Neutrophil (primary cell): ENCODE measurements at regions not wholly inside any gene's neighbourhood (a gene's known extent, or its start where the extent isn't known, plus 50 kb on each side); places are given as distances from the start of the nearest gene placed in this dataset.

Experiments used
- H3K27ac ChIP-seq: fragments of 200-600 bp; sonication (generic); 2 replicates; pipeline ENCODE4 v1.5.1; 2016; ENCODE audit warnings: mild to moderate bottlenecking, moderate library complexity
- H3K27me3 ChIP-seq: fragments of 200-600 bp; sonication (generic); 2 replicates; pipeline ENCODE4 v1.6.0; 2016; ENCODE audit warnings: mild to moderate bottlenecking
- H3K36me3 ChIP-seq: fragments of 200-600 bp; sonication (generic); 2 replicates; pipeline ENCODE4 v1.5.1; 2017
- H3K4me1 ChIP-seq, 2 experiments: fragments of 200-600 bp in 1 of 2; sonication (generic) in 1 of 2; 1 replicate in 1 of 2; 2 replicates in 1 of 2; pipeline versions ENCODE4 v1.5.1 to v1.6.1; 2013 to 2016; ENCODE audit warnings: low read depth in 1 of 2, low read length in 1 of 2, mild to moderate bottlenecking in 1 of 2, moderate library complexity in 1 of 2; ENCODE audit not compliant: control insufficient read depth in 1 of 2, insufficient read depth in 1 of 2
- H3K4me3 ChIP-seq, 2 experiments: fragments of 200-600 bp in 1 of 2; sonication (generic) in 1 of 2; 1 replicate in 1 of 2; 2 replicates in 1 of 2; pipeline ENCODE4 v1.5.1; 2013 to 2016; ENCODE audit warnings: low read depth in 1 of 2, low read length in 1 of 2, mild to moderate bottlenecking in 1 of 2, moderate library complexity in 1 of 2
- H3K9me3 ChIP-seq: fragments of 200-600 bp; sonication (generic); 2 replicates; pipeline ENCODE4 v1.5.1; 2016
- CTCF ChIP-seq: fragments of 200-600 bp; sonication (generic); IDR thresholded peaks from 2 replicates; pipeline ENCODE4 v1.5.1; 2016; ENCODE audit warnings: antibody characterized with exemption

GRCh38 chr6:85096976-85097375 lies 332.6 kb upstream of the TBX18 start:
- Histone ChIP-seq H3K36me3 (no peaks in the 10 kb centered on the region), H3K27me3 (no peaks in the 10 kb centered on the region), H3K4me1 (no peaks in the 10 kb centered on the region), H3K9me3 (no peaks in the 10 kb centered on the region), H3K4me3 (no peak overlapping the region), H3K27ac (no peak overlapping the region)
- no peak for TF ChIP-seq CTCF

GRCh38 chr6:85092226-85092625 lies 327.8 kb upstream of the TBX18 start:
- H3K27me3 ChIP-seq = no peaks in the 10 kb centered on the region
- H3K36me3 ChIP-seq = no peaks in the 10 kb centered on the region
- no peak overlapping the region for H3K27ac ChIP-seq
- TF ChIP-seq CTCF = no peak
- H3K4me3 ChIP-seq = no peak overlapping the region
- H3K4me1 ChIP-seq = no peaks in the 10 kb centered on the region
- H3K9me3 ChIP-seq = no peaks in the 10 kb centered on the region

- no peak overlapping the region for H3K4me3 ChIP-seq
- H3K27ac ChIP-seq = no peak overlapping the region
- no peaks in the 10 kb centered on the region for H3K4me1 ChIP-seq
- no peaks in the 10 kb centered on the region for H3K27me3 ChIP-seq
- H3K36me3 ChIP-seq = no peaks in the 10 kb centered on the region
- H3K9me3 ChIP-seq = no peaks in the 10 kb centered on the region
- TF ChIP-seq CTCF = no peak
These were observed 324.9 kb upstream of the TBX18 start for GRCh38 chr6:85089255-85089654.

GRCh38 chr6:85085875-85086274 lies 321.5 kb upstream of the TBX18 start:
- no peak overlapping the region for H3K27ac ChIP-seq
- no peaks in the 10 kb centered on the region for H3K36me3 ChIP-seq
- no peaks in the 10 kb centered on the region for H3K27me3 ChIP-seq
- no peak for TF ChIP-seq CTCF
- H3K4me1 ChIP-seq = no peaks in the 10 kb centered on the region
- no peaks in the 10 kb centered on the region for H3K9me3 ChIP-seq
- H3K4me3 ChIP-seq = no peak overlapping the region

- no peak overlapping the region for H3K27ac ChIP-seq
- no peak for TF ChIP-seq CTCF
- no peaks in the 10 kb centered on the region for H3K27me3 ChIP-seq
- H3K9me3 ChIP-seq = no peaks in the 10 kb centered on the region
- H3K4me3 ChIP-seq = no peak overlapping the region
- H3K4me1 ChIP-seq = no peaks in the 10 kb centered on the region
- H3K36me3 ChIP-seq = no peaks in the 10 kb centered on the region
These were observed 316.7 kb upstream of the TBX18 start for GRCh38 chr6:85081102-85081501.

- TF ChIP-seq CTCF = no peak
- Histone ChIP-seq H3K27ac (no peak overlapping the region), H3K36me3 (no peaks in the 10 kb centered on the region), H3K4me3 (no peak overlapping the region), H3K4me1 (no peaks in the 10 kb centered on the region), H3K9me3 (no peaks in the 10 kb centered on the region), H3K27me3 (no peaks in the 10 kb centered on the region)
These were observed 315.4 kb upstream of the TBX18 start for GRCh38 chr6:85079761-85080160.
